Osteocyte (in vitro differentiated cells): ENCODE measurements at regions not wholly inside any gene's neighbourhood (a gene's known extent, or its start where the extent isn't known, plus 50 kb on each side); places are given as distances from the start of the nearest gene placed in this dataset.

Source experiments
- DNase-seq: peaks from one replicate; pipeline ENCODE4 v3.0.0; 2021; ENCODE audit warnings: mixed read lengths; ENCODE audit not compliant: unreplicated experiment; ENCODE audit errors: extremely low spot score
- H3K27ac Mint-ChIP-seq: one replicate; pipeline ENCODE4 v1.8.0; 2021; ENCODE audit warnings: mild to moderate bottlenecking, mixed read lengths; ENCODE audit not compliant: unreplicated experiment
- H3K27me3 Mint-ChIP-seq: one replicate; pipeline ENCODE4 v1.8.0; 2021; ENCODE audit warnings: mixed read lengths; ENCODE audit not compliant: unreplicated experiment
- H3K36me3 Mint-ChIP-seq: one replicate; pipeline ENCODE4 v1.8.0; 2021; ENCODE audit warnings: mixed read lengths; ENCODE audit not compliant: unreplicated experiment
- H3K4me1 Mint-ChIP-seq: one replicate; pipeline ENCODE4 v1.8.0; 2021; ENCODE audit warnings: mixed read lengths; ENCODE audit not compliant: unreplicated experiment
- H3K4me3 Mint-ChIP-seq: one replicate; pipeline ENCODE4 v1.8.0; 2021; ENCODE audit warnings: mild to moderate bottlenecking, moderate library complexity, mixed read lengths; ENCODE audit not compliant: unreplicated experiment
- H3K9me3 Mint-ChIP-seq: one replicate; pipeline ENCODE4 v1.8.0; 2021; ENCODE audit warnings: mixed read lengths; ENCODE audit not compliant: unreplicated experiment
- TF ChIP-seq, protein P1 (sequence below): fragments of 200-600 bp; sonication (generic); IDR thresholded peaks from 2 replicates; pipeline ENCODE4 v1.5.0; 2021; ENCODE audit warnings: antibody characterized with exemption, mild to moderate bottlenecking, moderate library complexity

DNA sequence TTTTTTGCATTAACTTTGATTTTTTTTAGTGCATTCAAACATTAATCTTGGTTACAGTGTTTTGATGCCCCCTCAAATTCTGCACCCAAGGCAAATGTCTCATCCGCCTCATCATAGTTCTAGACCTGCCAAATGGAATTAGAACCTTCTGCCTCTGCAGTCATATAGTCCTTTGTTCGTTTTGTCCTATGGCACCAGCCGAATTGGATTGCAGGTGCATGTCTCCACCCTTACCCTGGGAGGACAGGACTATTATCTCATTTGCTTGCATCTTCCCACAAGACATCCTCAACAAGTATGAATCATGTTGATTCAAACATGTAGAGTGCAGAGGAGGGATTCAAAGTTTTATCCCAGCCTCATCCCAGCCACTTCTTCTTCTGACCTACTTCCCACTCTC lies 579.1 kb downstream of the VRK1 start:
- TF ChIP-seq, protein P1, sequence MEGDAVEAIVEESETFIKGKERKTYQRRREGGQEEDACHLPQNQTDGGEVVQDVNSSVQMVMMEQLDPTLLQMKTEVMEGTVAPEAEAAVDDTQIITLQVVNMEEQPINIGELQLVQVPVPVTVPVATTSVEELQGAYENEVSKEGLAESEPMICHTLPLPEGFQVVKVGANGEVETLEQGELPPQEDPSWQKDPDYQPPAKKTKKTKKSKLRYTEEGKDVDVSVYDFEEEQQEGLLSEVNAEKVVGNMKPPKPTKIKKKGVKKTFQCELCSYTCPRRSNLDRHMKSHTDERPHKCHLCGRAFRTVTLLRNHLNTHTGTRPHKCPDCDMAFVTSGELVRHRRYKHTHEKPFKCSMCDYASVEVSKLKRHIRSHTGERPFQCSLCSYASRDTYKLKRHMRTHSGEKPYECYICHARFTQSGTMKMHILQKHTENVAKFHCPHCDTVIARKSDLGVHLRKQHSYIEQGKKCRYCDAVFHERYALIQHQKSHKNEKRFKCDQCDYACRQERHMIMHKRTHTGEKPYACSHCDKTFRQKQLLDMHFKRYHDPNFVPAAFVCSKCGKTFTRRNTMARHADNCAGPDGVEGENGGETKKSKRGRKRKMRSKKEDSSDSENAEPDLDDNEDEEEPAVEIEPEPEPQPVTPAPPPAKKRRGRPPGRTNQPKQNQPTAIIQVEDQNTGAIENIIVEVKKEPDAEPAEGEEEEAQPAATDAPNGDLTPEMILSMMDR, result no peak
- no peak for DNase-seq
- Mint-ChIP-seq H3K27me3 (no peaks in the 10 kb centered on the region), H3K27ac (no peak overlapping the region), H3K9me3 (peaks cover 40% of the 10 kb centered on the region), H3K4me1 (no peaks in the 10 kb centered on the region), H3K36me3 (no peaks in the 10 kb centered on the region), H3K4me3 (no peak overlapping the region)

DNA sequence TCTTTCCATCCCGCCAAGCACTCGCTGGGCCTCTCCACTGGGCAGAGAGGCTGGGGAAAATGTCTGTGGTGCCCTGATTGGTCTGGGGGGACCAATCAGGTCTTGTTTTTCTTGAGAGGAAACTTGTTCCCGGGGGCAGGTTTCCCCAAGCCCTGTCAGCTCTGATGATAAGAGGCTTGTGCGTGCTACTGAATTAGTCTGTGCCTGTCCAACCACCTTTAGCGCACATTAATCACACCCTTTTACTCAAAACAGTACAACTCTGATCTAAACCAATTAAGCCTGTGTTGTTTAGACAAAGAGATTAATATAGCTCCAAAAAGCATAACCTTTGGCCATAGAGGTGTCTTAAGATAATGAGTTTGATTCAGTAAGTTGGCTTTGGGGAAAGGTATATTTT lies 580.4 kb downstream of the VRK1 start:
- Mint-ChIP-seq H3K36me3 (no peaks in the 10 kb centered on the region), H3K4me1 (no peaks in the 10 kb centered on the region), H3K4me3 (no peak overlapping the region), H3K27me3 (no peaks in the 10 kb centered on the region), H3K27ac (no peak overlapping the region), H3K9me3 (peaks cover 43% of the 10 kb centered on the region)
- no peak for DNase-seq
- TF ChIP-seq, protein P1, result no peak

DNA sequence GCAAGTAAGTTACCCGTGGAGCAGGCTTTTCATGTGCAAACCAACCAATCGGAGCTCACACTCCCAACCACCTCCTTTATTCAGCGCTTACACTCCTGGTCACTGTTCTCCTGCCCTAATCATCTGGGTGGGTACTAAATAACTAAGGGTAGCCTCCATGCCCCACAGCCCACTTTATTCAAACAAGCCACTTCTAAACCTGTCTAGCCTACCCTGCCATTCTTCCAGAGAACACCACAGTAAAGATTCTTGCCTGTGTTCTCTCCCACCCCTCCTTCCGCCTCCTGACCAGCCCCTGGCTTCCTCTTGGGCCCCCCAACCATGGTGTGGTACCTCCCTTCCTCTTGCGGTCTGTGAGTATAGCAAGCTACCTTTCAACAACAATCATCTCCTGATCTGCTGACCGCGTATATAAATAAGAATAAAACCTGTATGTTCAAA lies 581.9 kb downstream of the VRK1 start:
- Mint-ChIP-seq H3K9me3 (peaks cover 36% of the 10 kb centered on the region), H3K36me3 (no peaks in the 10 kb centered on the region), H3K27ac (no peak overlapping the region), H3K4me1 (no peaks in the 10 kb centered on the region), H3K4me3 (no peak overlapping the region), H3K27me3 (no peaks in the 10 kb centered on the region)
- TF ChIP-seq, protein P1, result no peak
- no peak for DNase-seq

DNA sequence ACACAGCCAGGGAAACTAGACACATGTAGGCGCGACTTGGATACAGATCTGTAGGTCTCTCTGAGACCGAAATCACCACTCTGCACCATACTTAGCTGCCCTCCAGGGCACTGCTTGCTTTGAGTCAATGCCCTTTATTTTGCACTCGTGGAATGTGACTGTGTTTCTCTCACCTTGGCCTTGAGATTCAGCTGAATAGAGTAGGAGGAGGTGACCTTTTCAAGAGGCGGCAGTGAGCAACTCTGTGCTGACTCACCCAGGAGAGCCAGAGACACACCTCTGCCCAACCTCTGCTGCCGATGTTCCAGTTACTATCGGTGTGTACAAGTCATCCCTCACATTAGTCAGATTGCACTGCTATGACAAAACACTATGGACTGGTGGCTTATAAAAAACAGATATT lies 583.4 kb downstream of the VRK1 start:
- no peak overlapping the region for H3K27ac Mint-ChIP-seq
- no peak for DNase-seq
- TF ChIP-seq, protein P1, result no peak
- H3K4me1 Mint-ChIP-seq, result no peaks in the 10 kb centered on the region
- H3K36me3 Mint-ChIP-seq, result no peaks in the 10 kb centered on the region
- H3K4me3 Mint-ChIP-seq, result no peak overlapping the region
- peaks cover 31% of the 10 kb centered on the region for H3K9me3 Mint-ChIP-seq
- no peaks in the 10 kb centered on the region for H3K27me3 Mint-ChIP-seq

- H3K27me3 Mint-ChIP-seq, result no peaks in the 10 kb centered on the region
- H3K4me3 Mint-ChIP-seq, result no peak overlapping the region
- no peaks in the 10 kb centered on the region for H3K36me3 Mint-ChIP-seq
- H3K4me1 Mint-ChIP-seq, result no peaks in the 10 kb centered on the region
- no peak for DNase-seq
- TF ChIP-seq, protein P1, result no peak
- H3K27ac Mint-ChIP-seq, result no peak overlapping the region
- H3K9me3 Mint-ChIP-seq, result peaks cover 29% of the 10 kb centered on the region
Measured at GRCh38 chr14:97381309-97381708, 584.1 kb downstream of the VRK1 start.
